K562 (cell line): ENCODE measurements at regions not wholly inside any gene's neighbourhood (a gene's known extent, or its start where the extent isn't known, plus 50 kb on each side); places are given as distances from the start of the nearest gene placed in this dataset.
A peak's percentile ranks its signal among the peaks of the same experiment; 100 is the strongest.

ENCODE experiments used
- CEBPB ChIP-seq: fragments of 450-650 bp; IDR thresholded peaks from 2 replicates; pipeline ENCODE4 v1.6.1; 2016; ENCODE audit warnings: missing genetic modification characterization, missing compliant biosample characterization
- CHD4 ChIP-seq: fragments of 200-600 bp; sonication (generic); IDR thresholded peaks from 3 replicates; pipeline ENCODE4 v1.6.1; 2012; ENCODE audit warnings: low read depth, mild to moderate bottlenecking, mixed read lengths, low read length, inconsistent platforms; ENCODE audit not compliant: insufficient read depth, insufficient replicate concordance, poor library complexity, severe bottlenecking
- FOXA3 ChIP-seq, 2 experiments: fragments of 450-650 bp in 1 of 2; sonication (generic) in 1 of 2; formaldehyde crosslinking; IDR thresholded peaks in 1 of 2; conservative IDR thresholded peaks in 1 of 2; 2 replicates each; pipeline versions ENCODE4 v1.4.0 to v1.8.0; 2020 to 2022; ENCODE audit warnings: mild to moderate bottlenecking in 2 of 2, missing genetic modification reagents in 1 of 2
- KDM1A ChIP-seq, 2 experiments: fragments of 450-650 bp; IDR thresholded peaks; 2 replicates each; pipeline ENCODE4 v1.6.1; 2016; ENCODE audit warnings: mild to moderate bottlenecking in 2 of 2
- KDM2B ChIP-seq: fragments of 250-450 bp; sonication (Bioruptor Pico); IDR thresholded peaks from 2 replicates; pipeline ENCODE4 v1.8.0; 2021; ENCODE audit warnings: mild to moderate bottlenecking, moderate library complexity
- NFE2 ChIP-seq: IDR thresholded peaks from 2 replicates; pipeline ENCODE4 v1.6.1; 2014; ENCODE audit warnings: antibody characterized with exemption, low read depth
- NFXL1 ChIP-seq: fragments of 450-650 bp; formaldehyde crosslinking; IDR thresholded peaks from 2 replicates; pipeline ENCODE4 v1.4.0; 2021; ENCODE audit warnings: mild to moderate bottlenecking
- RBM25 ChIP-seq: fragments of 200-400 bp; formaldehyde crosslinking; IDR thresholded peaks from 2 replicates; pipeline ENCODE4 v1.6.1; 2018; ENCODE audit warnings: low read length, low read depth, moderate library complexity; ENCODE audit not compliant: severe bottlenecking
- RCOR1 ChIP-seq, 2 experiments: IDR thresholded peaks; 2 replicates each; pipeline ENCODE4 v1.6.1; 2012; ENCODE audit warnings: low read depth in 2 of 2, low read length in 2 of 2, borderline replicate concordance in 1 of 2, improper control_type of control experiment in 1 of 2
- SETDB1 ChIP-seq: IDR thresholded peaks from one replicate; pipeline ENCODE4 v1.6.1; 2012; ENCODE audit warnings: low read length, control low read depth, inconsistent platforms
- ZNF121 ChIP-seq: sonication (generic); formaldehyde crosslinking; conservative IDR thresholded peaks from 2 replicates; pipeline ENCODE4 v1.8.0; 2022; ENCODE audit warnings: missing genetic modification reagents
- ZNF584 ChIP-seq: fragments of 200-800 bp; sonication (Bioruptor generic); IDR thresholded peaks from 2 replicates; pipeline ENCODE4 v1.6.1; 2016; ENCODE audit warnings: low read depth, mild to moderate bottlenecking, missing genetic modification characterization, missing compliant biosample characterization
- TF ChIP-seq, protein P1 (sequence below), 2 experiments: fragments of 450-650 bp; formaldehyde crosslinking in 1 of 2; IDR thresholded peaks; 2 replicates each; pipeline versions ENCODE4 v1.4.0 to v1.6.1; 2014 to 2020; ENCODE audit warnings: mild to moderate bottlenecking in 2 of 2, borderline replicate concordance in 1 of 2, low read depth in 1 of 2
- TF ChIP-seq, protein P2 (sequence below): fragments of 250-450 bp; sonication (Bioruptor Pico); IDR thresholded peaks from 2 replicates; pipeline ENCODE4 v1.8.0; 2022; ENCODE audit warnings: inconsistent platforms, mild to moderate bottlenecking, moderate library complexity, borderline replicate concordance

DNA sequence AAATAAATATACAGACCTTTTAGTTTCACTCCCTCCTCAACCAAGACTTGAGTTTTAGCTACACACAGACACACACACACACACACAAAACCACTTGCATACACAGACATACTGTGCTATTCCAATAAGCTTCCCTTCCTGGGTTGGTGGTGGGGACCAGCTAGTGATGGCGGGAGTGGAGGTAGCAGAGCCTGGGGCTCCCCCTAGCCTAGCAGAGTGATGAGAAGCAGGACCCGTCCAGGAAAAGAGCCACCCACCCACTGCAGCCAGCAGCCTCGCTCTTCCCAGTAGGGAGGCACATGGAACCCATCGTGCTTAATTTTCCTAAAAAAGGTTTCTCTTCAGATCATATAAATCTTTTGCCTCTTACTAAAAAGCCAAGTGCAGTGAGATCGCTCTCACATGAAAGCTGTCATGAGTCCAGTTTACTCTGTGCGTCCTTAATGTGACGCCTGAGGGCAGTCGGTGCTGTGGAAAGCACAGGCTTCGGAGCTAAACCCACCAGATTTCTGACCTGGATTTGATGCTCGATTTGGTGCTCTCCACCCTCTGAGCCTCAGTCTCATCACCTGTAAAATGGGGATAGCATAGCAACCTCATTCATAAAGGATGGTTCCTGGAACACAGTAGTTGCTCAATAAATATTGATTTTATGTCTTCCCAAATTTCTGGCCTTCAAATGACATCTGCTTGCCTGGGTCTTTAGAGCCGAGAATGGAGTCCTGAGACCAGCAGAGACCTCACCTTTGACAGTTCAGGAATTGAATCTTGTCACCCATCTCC, 60.1 kb upstream of the YWHAQ start (continued):
- TF ChIP-seq, protein P1, sequence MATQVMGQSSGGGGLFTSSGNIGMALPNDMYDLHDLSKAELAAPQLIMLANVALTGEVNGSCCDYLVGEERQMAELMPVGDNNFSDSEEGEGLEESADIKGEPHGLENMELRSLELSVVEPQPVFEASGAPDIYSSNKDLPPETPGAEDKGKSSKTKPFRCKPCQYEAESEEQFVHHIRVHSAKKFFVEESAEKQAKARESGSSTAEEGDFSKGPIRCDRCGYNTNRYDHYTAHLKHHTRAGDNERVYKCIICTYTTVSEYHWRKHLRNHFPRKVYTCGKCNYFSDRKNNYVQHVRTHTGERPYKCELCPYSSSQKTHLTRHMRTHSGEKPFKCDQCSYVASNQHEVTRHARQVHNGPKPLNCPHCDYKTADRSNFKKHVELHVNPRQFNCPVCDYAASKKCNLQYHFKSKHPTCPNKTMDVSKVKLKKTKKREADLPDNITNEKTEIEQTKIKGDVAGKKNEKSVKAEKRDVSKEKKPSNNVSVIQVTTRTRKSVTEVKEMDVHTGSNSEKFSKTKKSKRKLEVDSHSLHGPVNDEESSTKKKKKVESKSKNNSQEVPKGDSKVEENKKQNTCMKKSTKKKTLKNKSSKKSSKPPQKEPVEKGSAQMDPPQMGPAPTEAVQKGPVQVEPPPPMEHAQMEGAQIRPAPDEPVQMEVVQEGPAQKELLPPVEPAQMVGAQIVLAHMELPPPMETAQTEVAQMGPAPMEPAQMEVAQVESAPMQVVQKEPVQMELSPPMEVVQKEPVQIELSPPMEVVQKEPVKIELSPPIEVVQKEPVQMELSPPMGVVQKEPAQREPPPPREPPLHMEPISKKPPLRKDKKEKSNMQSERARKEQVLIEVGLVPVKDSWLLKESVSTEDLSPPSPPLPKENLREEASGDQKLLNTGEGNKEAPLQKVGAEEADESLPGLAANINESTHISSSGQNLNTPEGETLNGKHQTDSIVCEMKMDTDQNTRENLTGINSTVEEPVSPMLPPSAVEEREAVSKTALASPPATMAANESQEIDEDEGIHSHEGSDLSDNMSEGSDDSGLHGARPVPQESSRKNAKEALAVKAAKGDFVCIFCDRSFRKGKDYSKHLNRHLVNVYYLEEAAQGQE (IDR thresholded peaks at IDR 0.05; ENCODE audit: borderline replicate concordance), result peak; percentile 52; the same call in 1 of the 2 replicates
- TF ChIP-seq, protein P1 (CRISPR knock-in tag; IDR thresholded peaks at IDR 0.05; ENCODE audit: low read depth), result no peak
- TF ChIP-seq FOXA3 (CRISPR knock-in tag; conservative IDR thresholded peaks at IDR 0.05 in 1 of 2, IDR thresholded peaks at IDR 0.05 in 1 of 2), result no peak
- peak; percentile 34 to 49; a peak in 2 of 4 replicates for TF ChIP-seq KDM1A (IDR thresholded peaks at IDR 0.05)
- no peak for TF ChIP-seq ZNF584
- 0 out of 2 replicates have a peak, but pooled peaks have one; percentile 3 for TF ChIP-seq ZNF121 (CRISPR knock-in tag)
- no peak for TF ChIP-seq KDM2B (CRISPR knock-in tag)
- TF ChIP-seq SETDB1, result no peak
- TF ChIP-seq CEBPB (tag), result 0 out of 2 replicates have a peak, but pooled peaks have one; percentile 8
- TF ChIP-seq RBM25, result peak; percentile 86
- TF ChIP-seq RCOR1 (IDR thresholded peaks at IDR 0.05; ENCODE audit: borderline replicate concordance in 1 of 2, low read depth in 2 of 2, low read length in 2 of 2), result 0 out of 4 replicates have a peak, but pooled peaks of 1 of the 2 experiments have one; percentile 24
- TF ChIP-seq, protein P2, sequence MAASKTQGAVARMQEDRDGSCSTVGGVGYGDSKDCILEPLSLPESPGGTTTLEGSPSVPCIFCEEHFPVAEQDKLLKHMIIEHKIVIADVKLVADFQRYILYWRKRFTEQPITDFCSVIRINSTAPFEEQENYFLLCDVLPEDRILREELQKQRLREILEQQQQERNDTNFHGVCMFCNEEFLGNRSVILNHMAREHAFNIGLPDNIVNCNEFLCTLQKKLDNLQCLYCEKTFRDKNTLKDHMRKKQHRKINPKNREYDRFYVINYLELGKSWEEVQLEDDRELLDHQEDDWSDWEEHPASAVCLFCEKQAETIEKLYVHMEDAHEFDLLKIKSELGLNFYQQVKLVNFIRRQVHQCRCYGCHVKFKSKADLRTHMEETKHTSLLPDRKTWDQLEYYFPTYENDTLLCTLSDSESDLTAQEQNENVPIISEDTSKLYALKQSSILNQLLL (CRISPR knock-in tag), result no peak
- no peak for TF ChIP-seq NFXL1
- no peak for TF ChIP-seq NFE2
- peak; percentile 70 for TF ChIP-seq CHD4
